Astrocyte (in vitro differentiated cells and primary cell): ENCODE measurements at regions not wholly inside any gene's neighbourhood (a gene's known extent, or its start where the extent isn't known, plus 50 kb on each side); places are given as distances from the start of the nearest gene placed in this dataset.

Source experiments
- DNase-seq: peaks from one replicate; pipeline ENCODE4 v3.0.0-alpha.2; 2010; ENCODE audit warnings: low read depth
- FAIRE-seq: peaks from 2 replicates; lab custom pipeline; 2011; peaks lifted over from hg19 to GRCh38; lab: Jason Lieb, UNC
- H2AFZ ChIP-seq: 2 replicates; pipeline ENCODE4 v1.6.0; 2012; ENCODE audit warnings: low read depth, low read length, inconsistent platforms
- H3K27ac ChIP-seq: 2 replicates; pipeline ENCODE4 v1.5.1; 2011; ENCODE audit warnings: low read depth, low read length, inconsistent platforms
- H3K27me3 ChIP-seq: 2 replicates; pipeline ENCODE4 v1.6.0; 2011; ENCODE audit warnings: low read length, inconsistent platforms; ENCODE audit not compliant: insufficient read depth
- H3K36me3 ChIP-seq: 2 replicates; pipeline ENCODE4 v1.5.1; 2011; ENCODE audit warnings: low read length, inconsistent platforms; ENCODE audit not compliant: insufficient read depth
- H3K4me1 ChIP-seq: 2 replicates; pipeline ENCODE4 v1.5.1; 2011; ENCODE audit warnings: low read length, inconsistent platforms; ENCODE audit not compliant: insufficient read depth
- H3K4me2 ChIP-seq: 2 replicates; pipeline ENCODE4 v1.6.0; 2012; ENCODE audit warnings: low read length, inconsistent platforms
- H3K4me3 ChIP-seq: 2 replicates; pipeline ENCODE4 v1.5.1; 2011; ENCODE audit warnings: low read depth, mild to moderate bottlenecking, low read length, inconsistent platforms; ENCODE audit not compliant: insufficient read depth
- H3K79me2 ChIP-seq: 2 replicates; pipeline ENCODE4 v1.6.0; 2012; ENCODE audit warnings: mild to moderate bottlenecking, low read length, inconsistent platforms; ENCODE audit not compliant: insufficient read depth
- H3K9ac ChIP-seq: 2 replicates; pipeline ENCODE4 v1.6.0; 2012; ENCODE audit warnings: mild to moderate bottlenecking, low read length, inconsistent platforms
- H3K9me3 ChIP-seq: 2 replicates; pipeline ENCODE4 v1.5.1; 2012; ENCODE audit warnings: low read depth, mild to moderate bottlenecking, low read length, inconsistent platforms; ENCODE audit not compliant: insufficient read depth
- H4K20me1 ChIP-seq: 2 replicates; pipeline ENCODE4 v1.6.0; 2012; ENCODE audit warnings: low read length, inconsistent platforms; ENCODE audit not compliant: insufficient read depth
- H3K27ac Mint-ChIP-seq: one replicate; pipeline ENCODE4 v1.8.0; 2021; ENCODE audit warnings: mild to moderate bottlenecking, mixed read lengths; ENCODE audit not compliant: unreplicated experiment
- H3K27me3 Mint-ChIP-seq: one replicate; pipeline ENCODE4 v1.8.0; 2021; ENCODE audit warnings: low read depth, mixed read lengths; ENCODE audit not compliant: unreplicated experiment
- H3K36me3 Mint-ChIP-seq: one replicate; pipeline ENCODE4 v1.8.0; 2021; ENCODE audit warnings: low read depth, mixed read lengths; ENCODE audit not compliant: unreplicated experiment
- H3K4me1 Mint-ChIP-seq: one replicate; pipeline ENCODE4 v1.8.0; 2021; ENCODE audit warnings: low read depth, mixed read lengths; ENCODE audit not compliant: unreplicated experiment
- H3K4me3 Mint-ChIP-seq: one replicate; pipeline ENCODE4 v1.8.0; 2021; ENCODE audit warnings: mild to moderate bottlenecking, moderate library complexity, mixed read lengths; ENCODE audit not compliant: unreplicated experiment
- H3K9me3 Mint-ChIP-seq: one replicate; pipeline ENCODE4 v1.8.0; 2021; ENCODE audit warnings: mild to moderate bottlenecking, mixed read lengths; ENCODE audit not compliant: unreplicated experiment
- CTCF ChIP-seq: IDR thresholded peaks from 2 replicates; pipeline ENCODE4 v1.5.1; 2011; ENCODE audit warnings: low read depth, mild to moderate bottlenecking, inconsistent platforms, low read length, moderate library complexity; ENCODE audit not compliant: insufficient read depth
- EZH2 ChIP-seq: IDR thresholded peaks from 2 replicates; pipeline ENCODE4 v1.6.1; 2012; ENCODE audit warnings: mild to moderate bottlenecking, low read length, inconsistent platforms; ENCODE audit not compliant: insufficient read depth

GRCh38 chrX:52270453-52271116 is 85.9 kb downstream of the MAGED4 start:
- Mint-ChIP-seq H3K4me1 (no peaks in the 10 kb centered on the region), H3K27ac (no peak overlapping the region), H3K4me3 (no peak overlapping the region), H3K36me3 (no peaks in the 10 kb centered on the region), H3K27me3 (peaks cover 2% of the 10 kb centered on the region), H3K9me3 (no peaks in the 10 kb centered on the region)
- no peaks in the 10 kb centered on the region for H3K27me3 ChIP-seq
- no peak overlapping the region for H3K4me3 ChIP-seq
- no peak overlapping the region for H3K9ac ChIP-seq
- H3K4me1 ChIP-seq = no peaks in the 10 kb centered on the region
- peak; percentile 68 for FAIRE-seq
- no peak for DNase-seq
- TF ChIP-seq EZH2 (no peak), CTCF (no peak)
- no peak overlapping the region for H3K27ac ChIP-seq
- no peaks in the 10 kb centered on the region for H3K36me3 ChIP-seq
- H3K79me2 ChIP-seq = no peaks in the 10 kb centered on the region
- H3K9me3 ChIP-seq = no peaks in the 10 kb centered on the region
- no peaks in the 10 kb centered on the region for H4K20me1 ChIP-seq
- H2AFZ ChIP-seq = no peak overlapping the region
- no peak overlapping the region for H3K4me2 ChIP-seq

GRCh38 chrX:52271206-52271605 is 86.5 kb downstream of the MAGED4 start:
- Mint-ChIP-seq H3K27me3 (peaks cover 2% of the 10 kb centered on the region), H3K4me3 (no peak overlapping the region), H3K36me3 (no peaks in the 10 kb centered on the region), H3K4me1 (no peaks in the 10 kb centered on the region), H3K9me3 (no peaks in the 10 kb centered on the region), H3K27ac (no peak overlapping the region)
- H3K4me3 ChIP-seq = no peak overlapping the region
- no peaks in the 10 kb centered on the region for H3K79me2 ChIP-seq
- TF ChIP-seq CTCF (no peak), EZH2 (no peak)
- no peak overlapping the region for H2AFZ ChIP-seq
- no peaks in the 10 kb centered on the region for H4K20me1 ChIP-seq
- H3K27ac ChIP-seq = no peak overlapping the region
- no peak overlapping the region for H3K4me2 ChIP-seq
- H3K9me3 ChIP-seq = no peaks in the 10 kb centered on the region
- H3K27me3 ChIP-seq = no peaks in the 10 kb centered on the region
- no peaks in the 10 kb centered on the region for H3K36me3 ChIP-seq
- FAIRE-seq (peak; percentile 65), DNase-seq (no peak)
- no peaks in the 10 kb centered on the region for H3K4me1 ChIP-seq
- H3K9ac ChIP-seq = no peak overlapping the region

GRCh38 chrX:52277666-52278065 is 91.2 kb upstream of the XAGE2 start:
- Histone ChIP-seq H3K27me3 (no peaks in the 10 kb centered on the region), H3K4me2 (no peak overlapping the region), H3K36me3 (no peaks in the 10 kb centered on the region), H3K9ac (no peak overlapping the region), H3K27ac (no peak overlapping the region), H4K20me1 (no peaks in the 10 kb centered on the region), H3K9me3 (no peaks in the 10 kb centered on the region), H3K4me3 (no peak overlapping the region), H2AFZ (no peak overlapping the region), H3K79me2 (no peaks in the 10 kb centered on the region), H3K4me1 (no peaks in the 10 kb centered on the region)
- Mint-ChIP-seq H3K4me1 (no peaks in the 10 kb centered on the region), H3K27ac (no peak overlapping the region), H3K27me3 (peaks cover 2% of the 10 kb centered on the region), H3K36me3 (no peaks in the 10 kb centered on the region), H3K4me3 (no peak overlapping the region), H3K9me3 (no peaks in the 10 kb centered on the region)
- FAIRE-seq (no peak), DNase-seq (no peak)
- TF ChIP-seq EZH2 (no peak), CTCF (no peak)
